Temporal lobe (tissue), 1 donor: ENCODE measurements at regions not wholly inside any gene's neighbourhood (a gene's known extent, or its start where the extent isn't known, plus 50 kb on each side); places are given as distances from the start of the nearest gene placed in this dataset. TPM values are rescaled to one million over a fixed set of nuclear protein-coding genes. Genes with fewer than 3 reads are reported as not detected.

ENCODE experiments used
- small RNA-seq: library from RNA; depleted of rRNA; stranded (forward); fragments of <200 nt; gene quantifications from one replicate; pipeline ENCODE3, GENCODE V24; 2014; ENCODE audit warnings: low replicate concordance

Small RNA genes in the stretch of these regions (small RNA-seq; reads per million reads assigned to genes)
- not detected for gene AC113618.1
